WERI-Rb-1 (cell line): ENCODE measurements at regions not wholly inside any gene's neighbourhood (a gene's known extent, or its start where the extent isn't known, plus 50 kb on each side); places are given as distances from the start of the nearest gene placed in this dataset.

Experiments
- DNase-seq: peaks from one replicate; pipeline ENCODE4 v3.0.0-alpha.2; 2020
- H3K27ac ChIP-seq: fragments of 250-450 bp; sonication (Bioruptor Pico); 2 replicates; pipeline ENCODE4 v1.5.1; 2020; ENCODE audit warnings: mild to moderate bottlenecking, moderate library complexity
- H3K27me3 ChIP-seq: fragments of 250-450 bp; sonication (Bioruptor Pico); 2 replicates; pipeline ENCODE4 v1.5.1; 2021; ENCODE audit warnings: mild to moderate bottlenecking, low read depth, moderate library complexity; ENCODE audit not compliant: insufficient read depth, severe bottlenecking
- H3K36me3 ChIP-seq: fragments of 250-450 bp; sonication (Bioruptor Pico); 2 replicates; pipeline ENCODE4 v1.5.1; 2020; ENCODE audit warnings: mild to moderate bottlenecking, moderate library complexity
- H3K4me3 ChIP-seq: 2 replicates; pipeline ENCODE4 v1.5.1; 2011; ENCODE audit warnings: low read depth, mild to moderate bottlenecking, control low read depth, low read length
- H3K9me3 ChIP-seq: fragments of 250-450 bp; sonication (Bioruptor Pico); 2 replicates; pipeline ENCODE4 v1.5.1; 2021; ENCODE audit warnings: mild to moderate bottlenecking, moderate library complexity; ENCODE audit not compliant: severe bottlenecking
- CTCF ChIP-seq: IDR thresholded peaks from 2 replicates; pipeline ENCODE4 v1.5.1; 2011; ENCODE audit warnings: low read depth, mild to moderate bottlenecking, control low read depth, inconsistent platforms, low read length

- peak; percentile 84 for TF ChIP-seq CTCF
- Histone ChIP-seq H3K27ac (no peak overlapping the region), H3K27me3 (no peaks in the 10 kb centered on the region), H3K4me3 (no peak overlapping the region), H3K36me3 (no peaks in the 10 kb centered on the region), H3K9me3 (no peaks in the 10 kb centered on the region)
- peak; percentile 55 for DNase-seq
Measured at GRCh38 chr1:119275145-119276134, 93.1 kb upstream of the HAO2 start.

- peak; percentile 77 for DNase-seq
- H3K9me3 ChIP-seq, result no peaks in the 10 kb centered on the region
- no peak overlapping the region for H3K27ac ChIP-seq
- no peaks in the 10 kb centered on the region for H3K36me3 ChIP-seq
- H3K27me3 ChIP-seq, result no peaks in the 10 kb centered on the region
- TF ChIP-seq CTCF, result peak; percentile 65
- H3K4me3 ChIP-seq, result no peak overlapping the region
Measured at GRCh38 chr1:119276558-119276957, 92.0 kb upstream of the HAO2 start.

- DNase-seq, result no peak
- Histone ChIP-seq H3K36me3 (no peaks in the 10 kb centered on the region), H3K9me3 (no peaks in the 10 kb centered on the region), H3K4me3 (no peak overlapping the region), H3K27ac (no peak overlapping the region), H3K27me3 (no peaks in the 10 kb centered on the region)
- TF ChIP-seq CTCF, result no peak
Measured at GRCh38 chr1:119279456-119280381, 88.9 kb upstream of the HAO2 start.

GRCh38 chr1:119285482-119285881, 83.1 kb upstream of the HAO2 start:
- Histone ChIP-seq H3K27ac (no peak overlapping the region), H3K36me3 (no peaks in the 10 kb centered on the region), H3K4me3 (no peak overlapping the region), H3K9me3 (no peaks in the 10 kb centered on the region), H3K27me3 (no peaks in the 10 kb centered on the region)
- no peak for TF ChIP-seq CTCF
- DNase-seq, result peak; percentile 59

- Histone ChIP-seq H3K4me3 (no peak overlapping the region), H3K36me3 (no peaks in the 10 kb centered on the region), H3K9me3 (no peaks in the 10 kb centered on the region), H3K27me3 (no peaks in the 10 kb centered on the region), H3K27ac (no peak overlapping the region)
- peak; percentile 67 for TF ChIP-seq CTCF
- DNase-seq, result peak; percentile 66
Measured at GRCh38 chr1:119286587-119287181, 81.9 kb upstream of the HAO2 start.
